ENCODE measurements at regions not wholly inside any gene's neighbourhood (a gene's known extent, or its start where the extent isn't known, plus 50 kb on each side); places are given as distances from the start of the nearest gene placed in this dataset.
A peak's percentile ranks its signal among the peaks of the same experiment; 100 is the strongest.
"Not testable (repeated sequence)": the region's sequence is repeated elsewhere in the genome, so short reads cannot be mapped to it uniquely, and the experiment has no call there.

GRCh38 chr3:153897025-153897723 lies 224.0 kb upstream of the ARHGEF26 start:
- DNase-seq (ENCODE audit: low read depth) = no peak

GRCh38 chr3:153897842-153898241 lies 223.3 kb upstream of the ARHGEF26 start:
- no peak for DNase-seq (ENCODE audit: low read depth)

- DNase-seq (ENCODE audit: low read depth) = no peak
Observed at GRCh38 chr3:153901152-153901551, 220.0 kb upstream of the ARHGEF26 start.

GRCh38 chr3:153901991-153902390 lies 219.2 kb upstream of the ARHGEF26 start:
- DNase-seq (ENCODE audit: low read depth) = no peak

GRCh38 chr3:153903430-153903829 lies 217.8 kb upstream of the ARHGEF26 start:
- DNase-seq (ENCODE audit: low read depth) = no peak

GRCh38 chr3:153906366-153906765 lies 214.8 kb upstream of the ARHGEF26 start:
- DNase-seq (ENCODE audit: low read depth) = no peak

- no peak for DNase-seq (ENCODE audit: low read depth)
Observed at GRCh38 chr3:153910387-153910786, 210.8 kb upstream of the ARHGEF26 start.

- DNase-seq (ENCODE audit: low read depth) = peak; percentile 5
Observed at GRCh38 chr3:153911116-153911515, 210.1 kb upstream of the ARHGEF26 start.

- DNase-seq (ENCODE audit: low read depth) = no peak
Observed at GRCh38 chr3:153919773-153920172, 201.4 kb upstream of the ARHGEF26 start.

GRCh38 chr3:153921826-153922225 lies 199.4 kb upstream of the ARHGEF26 start:
- no peak for DNase-seq (ENCODE audit: low read depth)

GRCh38 chr3:153925841-153926514 lies 195.2 kb upstream of the ARHGEF26 start:
- DNase-seq (ENCODE audit: low read depth) = no peak

GRCh38 chr3:153927107-153927506 lies 194.1 kb upstream of the ARHGEF26 start:
- peak; percentile 44 for DNase-seq (ENCODE audit: low read depth)

GRCh38 chr3:153928851-153929250 lies 192.3 kb upstream of the ARHGEF26 start:
- DNase-seq (ENCODE audit: low read depth) = no peak

GRCh38 chr3:153933481-153933880 lies 187.7 kb upstream of the ARHGEF26 start:
- not testable (repeated sequence) for DNase-seq (ENCODE audit: low read depth)

GRCh38 chr3:153944084-153944483 lies 177.1 kb upstream of the ARHGEF26 start:
- DNase-seq (ENCODE audit: low read depth) = no peak

- no peak for DNase-seq (ENCODE audit: low read depth)
Observed at GRCh38 chr3:153951276-153951675, 169.9 kb upstream of the ARHGEF26 start.

GRCh38 chr3:153952091-153952490 lies 169.1 kb upstream of the ARHGEF26 start:
- DNase-seq (ENCODE audit: low read depth) = no peak

GRCh38 chr3:153956613-153957012 lies 164.6 kb upstream of the ARHGEF26 start:
- DNase-seq (ENCODE audit: low read depth) = no peak

GRCh38 chr3:153957421-153957820 lies 163.8 kb upstream of the ARHGEF26 start:
- no peak for DNase-seq (ENCODE audit: low read depth)

- DNase-seq (ENCODE audit: low read depth) = no peak
Observed at GRCh38 chr3:153958635-153959595, 162.3 kb upstream of the ARHGEF26 start.

- no peak for DNase-seq (ENCODE audit: low read depth)
Observed at GRCh38 chr3:153960458-153961074, 160.6 kb upstream of the ARHGEF26 start.
